Skin of body (tissue), 1 donor: ENCODE measurements at regions not wholly inside any gene's neighbourhood (a gene's known extent, or its start where the extent isn't known, plus 50 kb on each side); places are given as distances from the start of the nearest gene placed in this dataset.
"Not testable (repeated sequence)": the region's sequence is repeated elsewhere in the genome, so short reads cannot be mapped to it uniquely, and the experiment has no call there.

ENCODE experiments used
- DNase-seq: peaks from one replicate; lab custom pipeline; 2025; lab: John Stamatoyannopoulos, UW

DNA sequence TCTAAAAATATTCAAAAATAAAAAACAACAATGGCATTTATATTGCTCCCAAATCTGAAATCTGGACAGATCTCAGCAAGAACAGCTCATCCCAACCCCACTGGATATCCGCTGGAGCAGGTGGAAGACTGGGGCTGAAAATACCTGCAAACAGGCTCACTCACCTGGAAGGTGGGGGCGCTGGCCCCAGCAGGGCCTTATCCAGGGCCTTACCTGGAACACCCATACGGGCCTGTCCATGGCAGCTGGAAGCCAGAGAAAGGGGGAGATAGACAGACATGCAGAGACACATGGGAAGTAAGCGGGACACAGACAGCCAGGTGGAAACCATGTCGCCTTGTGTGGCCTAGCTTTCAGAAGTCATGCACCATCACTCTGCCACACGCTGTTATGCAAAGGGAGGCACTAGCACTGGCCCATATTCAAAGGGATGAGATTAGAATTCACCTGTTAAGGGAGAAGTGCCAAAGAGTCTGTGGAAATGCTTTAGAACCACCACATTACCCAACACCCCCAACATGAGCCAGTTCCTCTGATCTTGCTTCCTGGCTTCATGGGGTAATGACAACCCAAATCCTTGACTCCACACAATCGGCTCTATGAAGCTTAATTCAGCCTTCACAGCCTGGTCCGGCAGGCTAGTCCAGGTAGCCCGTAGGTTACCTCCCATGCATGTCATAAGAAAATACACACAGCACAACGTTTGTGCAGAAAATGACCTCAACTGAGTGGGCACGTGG is 99.0 kb upstream of the CDYL start:
- DNase-seq: no peak

DNA sequence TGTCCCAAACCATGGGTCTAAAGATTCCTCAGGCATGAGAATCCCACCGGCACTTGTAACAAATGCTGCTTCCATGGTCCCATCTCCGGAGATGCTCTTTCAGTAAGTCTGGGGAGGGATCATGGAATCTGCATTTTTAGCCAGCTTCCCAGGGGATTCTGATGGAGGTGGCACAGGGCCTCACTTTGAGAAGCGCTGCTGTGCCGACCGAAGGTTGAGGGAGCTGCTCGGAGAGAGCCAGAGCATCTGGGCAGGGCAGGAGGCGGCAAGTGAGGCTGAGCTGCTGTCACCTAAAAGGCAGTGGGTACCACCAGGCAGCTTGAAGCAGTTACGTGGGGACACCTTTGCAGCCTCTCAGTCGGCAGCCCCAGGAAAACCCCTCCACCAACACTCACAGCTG is 100.2 kb upstream of the CDYL start:
- no peak for DNase-seq

GRCh38 chr6:4675121-4675520 is 101.1 kb upstream of the CDYL start:
- no peak for DNase-seq

GRCh38 chr6:4673861-4674260 is 102.3 kb upstream of the CDYL start:
- DNase-seq: no peak

GRCh38 chr6:4672772-4673171 is 103.4 kb upstream of the CDYL start:
- no peak for DNase-seq

DNA sequence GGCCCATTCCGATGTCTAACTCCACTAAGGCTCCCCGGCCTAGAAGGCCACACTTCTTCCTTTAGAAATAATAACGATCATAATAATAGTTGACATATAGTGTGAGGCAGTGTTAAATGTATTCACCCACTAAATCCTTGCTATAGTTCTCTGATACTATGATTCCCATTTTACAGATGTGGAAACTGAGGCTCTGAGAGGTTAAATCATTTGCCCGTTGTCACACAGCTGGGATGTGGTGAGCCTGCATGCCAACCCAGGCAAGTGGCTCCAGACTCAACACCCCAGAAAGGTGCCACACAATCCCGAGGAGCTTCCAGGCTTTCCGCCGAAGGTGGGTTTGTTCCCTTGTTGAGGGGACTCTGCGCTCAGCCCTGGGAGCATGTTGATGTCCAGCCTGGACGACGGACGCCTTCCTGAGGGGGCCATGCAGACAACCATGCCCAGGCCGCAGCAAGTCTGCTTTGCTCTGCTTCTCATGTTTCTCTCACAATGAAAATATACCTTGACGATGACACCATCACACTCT is 104.6 kb upstream of the CDYL start:
- no peak for DNase-seq

- no peak for DNase-seq
These were observed 105.3 kb upstream of the CDYL start for GRCh38 chr6:4670824-4671409.

- no peak for DNase-seq
These were observed 105.9 kb upstream of the CDYL start for GRCh38 chr6:4670290-4670689.

DNA sequence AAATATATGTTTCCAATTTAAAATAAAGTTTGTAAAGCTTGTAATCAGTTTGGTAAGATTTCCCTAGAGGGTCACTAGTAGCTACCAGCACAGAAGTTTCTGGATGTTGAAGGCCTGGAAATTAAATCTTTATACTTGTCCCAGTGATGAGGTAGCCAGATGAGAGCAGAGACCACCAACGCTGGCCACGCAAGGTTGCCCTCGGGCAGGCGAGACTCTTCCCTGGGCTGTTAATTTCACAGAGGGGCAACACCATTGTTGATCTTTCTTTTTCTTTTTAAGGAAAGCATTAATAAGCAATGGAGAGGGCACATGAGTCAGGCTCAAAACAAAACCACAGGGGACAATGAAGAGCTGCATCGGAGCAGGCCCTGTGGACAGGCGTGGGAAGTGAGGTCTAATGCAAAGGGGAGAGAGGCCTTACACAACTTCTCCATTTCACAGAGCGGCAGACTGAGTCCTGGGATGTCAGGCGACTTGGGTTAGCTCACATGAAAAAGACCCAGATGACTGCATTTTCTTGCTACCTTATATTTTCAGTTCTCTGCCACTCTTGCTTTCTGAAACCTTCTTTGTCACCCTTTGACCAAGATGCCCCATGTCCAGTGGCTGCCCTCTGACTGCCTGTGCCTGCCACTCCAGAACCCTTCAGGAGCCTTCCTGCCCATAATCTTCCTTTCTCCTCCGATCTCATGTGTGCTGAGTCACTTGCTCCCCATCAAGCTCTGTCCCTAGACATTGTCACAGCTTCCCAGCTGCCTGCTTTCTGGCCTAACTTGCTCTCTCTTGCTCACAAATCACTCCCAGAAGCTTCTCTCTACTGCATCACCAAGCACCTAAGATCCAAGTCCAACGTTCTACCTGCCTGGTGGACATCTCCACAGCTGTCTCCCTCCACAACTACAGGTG is 107.7 kb upstream of the CDYL start:
- DNase-seq: no peak

DNA sequence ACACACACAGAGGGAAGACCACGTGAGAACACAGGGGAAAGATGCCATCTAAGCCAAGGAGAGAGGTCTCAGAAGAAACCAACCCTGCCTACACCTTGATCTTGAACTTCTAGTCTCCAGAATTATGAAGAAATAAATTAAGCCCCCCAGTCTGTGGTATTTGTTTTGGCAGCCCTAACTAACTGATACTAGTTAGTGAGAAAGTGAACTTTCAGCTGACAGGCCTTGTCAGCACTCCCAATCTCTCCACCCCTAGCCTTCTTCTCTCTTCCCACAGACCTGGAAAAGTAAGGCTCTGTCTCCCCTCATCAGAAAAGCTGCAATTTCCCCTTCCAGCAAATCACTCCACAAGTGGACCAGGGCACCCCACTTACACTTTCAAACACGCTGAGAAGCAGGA is 108.6 kb upstream of the CDYL start:
- no peak for DNase-seq

GRCh38 chr6:4666886-4667513 is 109.2 kb upstream of the CDYL start:
- DNase-seq: no peak

DNA sequence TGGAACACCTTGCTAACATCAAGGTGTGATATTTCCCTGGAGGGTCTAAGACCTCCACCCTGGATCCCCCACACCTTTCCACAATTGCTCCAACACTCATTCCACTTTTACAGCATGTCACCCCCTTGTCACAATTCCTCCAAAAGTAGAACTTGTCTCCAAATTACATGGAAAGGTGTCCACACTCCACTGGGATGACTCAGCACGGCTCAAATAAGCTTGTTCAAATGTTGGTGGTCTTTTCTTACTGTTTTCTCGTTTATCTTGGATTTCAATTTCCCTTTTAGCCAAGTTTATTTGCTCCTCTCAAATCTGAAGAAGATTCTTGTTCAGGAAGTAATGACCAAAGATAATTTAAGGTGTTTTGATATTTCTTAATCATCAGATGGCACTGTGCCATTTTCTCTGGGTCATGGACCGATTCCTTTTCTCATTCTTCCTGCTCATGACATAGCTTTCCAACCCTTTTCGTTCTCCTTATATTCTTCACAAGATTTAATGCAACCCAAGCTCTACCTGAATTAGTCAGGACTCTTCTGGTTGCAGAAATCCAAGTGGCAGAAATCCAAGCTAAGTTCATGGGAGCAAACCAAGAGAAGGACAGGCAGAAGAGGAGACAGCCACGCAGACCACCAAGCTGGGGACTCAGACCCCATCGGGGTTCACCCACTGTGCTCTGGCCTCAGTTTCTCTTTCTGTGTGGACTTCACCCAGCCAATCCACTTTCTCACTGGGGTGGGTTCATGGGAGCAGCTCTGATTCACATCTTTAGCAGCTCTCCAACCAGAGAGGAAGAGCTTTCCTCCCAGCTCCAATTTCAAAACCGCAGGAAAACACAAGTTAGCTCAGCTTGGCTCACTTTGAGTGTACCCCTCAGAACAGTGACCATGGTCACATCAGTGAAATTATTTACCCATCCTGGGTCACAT is 110.5 kb upstream of the CDYL start:
- DNase-seq: no peak

DNA sequence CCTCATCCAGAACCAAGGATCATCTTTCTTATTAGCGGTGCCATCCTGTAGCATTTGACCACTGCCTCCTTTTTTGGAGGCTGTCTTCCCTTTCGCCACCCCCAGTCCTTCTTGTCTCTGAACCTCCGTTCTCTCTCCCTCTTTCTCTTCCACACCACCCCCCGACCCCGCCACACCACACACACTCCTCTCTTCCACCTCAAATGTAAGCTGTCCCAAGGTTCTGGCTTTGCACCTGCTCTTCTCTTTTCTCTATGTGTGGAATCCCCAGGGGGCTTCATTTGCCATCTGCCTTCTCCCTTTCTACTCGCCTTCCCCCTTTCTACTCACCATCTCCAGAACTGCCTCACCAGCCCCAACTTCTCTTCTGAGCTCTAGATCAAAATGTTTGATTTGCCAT is 111.3 kb upstream of the CDYL start:
- DNase-seq: no peak

- DNase-seq: peak; percentile 9
These were observed 112.0 kb upstream of the CDYL start for GRCh38 chr6:4664117-4664626.

- DNase-seq: no peak
These were observed 113.3 kb upstream of the CDYL start for GRCh38 chr6:4662886-4663285.

DNA sequence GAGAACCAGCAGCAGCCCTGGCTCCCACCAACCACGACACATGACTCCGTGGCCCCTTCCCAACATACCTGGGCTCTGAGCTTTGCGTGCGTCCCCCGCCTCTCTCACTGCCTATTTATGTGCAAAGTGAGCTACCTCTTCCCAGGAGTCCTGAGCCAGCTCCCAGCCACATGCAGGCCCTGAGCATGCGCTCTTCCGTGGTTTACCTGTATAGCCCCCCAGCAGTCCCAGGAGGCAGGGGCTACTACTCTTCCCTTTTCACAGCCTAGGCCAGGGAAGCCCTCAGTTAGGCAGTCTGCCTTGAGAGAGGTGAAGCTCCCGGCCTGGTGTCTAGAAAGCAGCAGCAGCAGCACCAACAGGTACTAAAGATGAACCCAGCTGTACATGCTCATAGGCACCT is 114.8 kb upstream of the CDYL start:
- DNase-seq: no peak

GRCh38 chr6:4660377-4661321 is 115.6 kb upstream of the CDYL start:
- no peak for DNase-seq

DNA sequence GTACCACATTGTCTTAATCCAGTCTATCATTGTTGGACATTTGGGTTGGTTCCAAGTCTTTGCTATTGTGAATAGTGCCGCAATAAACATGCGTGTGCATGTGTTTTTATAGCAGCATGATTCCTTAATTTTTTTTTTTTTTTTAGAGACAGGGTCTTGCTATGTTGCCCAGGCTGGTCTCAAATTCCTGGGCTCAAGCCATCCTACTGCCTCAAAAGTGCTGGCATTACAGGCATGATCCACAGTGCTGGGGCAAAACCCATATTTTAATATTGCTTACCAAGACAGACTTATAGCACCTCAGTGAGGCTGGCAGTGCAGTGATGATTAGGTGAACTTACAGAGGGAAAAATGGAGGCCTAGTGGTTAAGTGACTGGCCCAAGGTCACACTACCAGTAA is 116.5 kb upstream of the CDYL start:
- DNase-seq: not testable (repeated sequence)

- no peak for DNase-seq
These were observed 117.7 kb upstream of the CDYL start for GRCh38 chr6:4658486-4658885.
